ENCODE measurements at regions not wholly inside any gene's neighbourhood (a gene's known extent, or its start where the extent isn't known, plus 50 kb on each side); places are given as distances from the start of the nearest gene placed in this dataset.
"Not testable (repeated sequence)": the region's sequence is repeated elsewhere in the genome, so short reads cannot be mapped to it uniquely, and the experiment has no call there.

DNA sequence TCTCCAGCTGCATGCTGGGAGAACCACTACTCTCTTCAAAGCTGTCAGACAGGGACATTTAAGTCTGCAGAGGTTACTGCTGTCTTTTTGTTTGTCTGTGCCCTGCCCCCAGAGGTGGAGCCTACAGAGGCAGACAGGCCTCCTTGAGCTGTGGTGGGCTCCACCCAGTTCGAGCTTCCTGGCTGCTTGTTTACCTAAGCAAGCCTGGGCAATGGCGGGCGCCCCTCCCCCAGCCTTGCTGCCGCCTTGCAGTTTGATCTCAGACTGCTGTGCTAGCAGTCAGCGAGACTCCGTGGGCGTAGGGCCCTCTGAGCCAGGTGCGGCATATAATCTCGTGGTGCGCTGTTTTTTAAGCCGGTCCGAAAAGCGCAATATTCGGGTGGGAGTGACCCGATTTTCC is 215.0 kb downstream of the STIM2 start:
- DNase-seq = not testable (repeated sequence)

DNA sequence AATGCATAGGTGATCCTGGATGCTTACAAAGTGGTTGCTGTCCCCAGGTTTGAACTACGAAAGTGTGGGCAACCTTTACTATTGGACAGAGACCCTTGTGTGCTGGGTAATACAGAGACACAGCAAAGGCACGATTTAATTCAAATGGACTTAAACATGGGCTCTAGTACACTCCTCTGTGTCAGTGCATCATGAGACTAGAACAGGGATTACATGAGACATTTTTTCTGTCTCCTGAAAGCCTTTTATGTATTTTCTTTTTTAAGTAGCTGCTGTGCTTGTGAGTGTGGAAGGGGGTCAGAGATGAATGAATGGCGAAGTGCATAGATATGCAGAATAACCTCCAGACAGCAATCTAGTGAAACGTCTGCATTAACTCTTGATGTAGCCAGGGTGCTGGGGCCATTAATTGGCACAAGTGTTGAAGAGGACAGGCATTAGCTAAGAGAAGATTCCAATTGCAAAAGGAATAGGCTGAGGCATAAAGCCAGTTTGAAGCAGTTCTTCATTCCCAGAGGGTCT is 218.4 kb downstream of the STIM2 start:
- no peak for DNase-seq

DNA sequence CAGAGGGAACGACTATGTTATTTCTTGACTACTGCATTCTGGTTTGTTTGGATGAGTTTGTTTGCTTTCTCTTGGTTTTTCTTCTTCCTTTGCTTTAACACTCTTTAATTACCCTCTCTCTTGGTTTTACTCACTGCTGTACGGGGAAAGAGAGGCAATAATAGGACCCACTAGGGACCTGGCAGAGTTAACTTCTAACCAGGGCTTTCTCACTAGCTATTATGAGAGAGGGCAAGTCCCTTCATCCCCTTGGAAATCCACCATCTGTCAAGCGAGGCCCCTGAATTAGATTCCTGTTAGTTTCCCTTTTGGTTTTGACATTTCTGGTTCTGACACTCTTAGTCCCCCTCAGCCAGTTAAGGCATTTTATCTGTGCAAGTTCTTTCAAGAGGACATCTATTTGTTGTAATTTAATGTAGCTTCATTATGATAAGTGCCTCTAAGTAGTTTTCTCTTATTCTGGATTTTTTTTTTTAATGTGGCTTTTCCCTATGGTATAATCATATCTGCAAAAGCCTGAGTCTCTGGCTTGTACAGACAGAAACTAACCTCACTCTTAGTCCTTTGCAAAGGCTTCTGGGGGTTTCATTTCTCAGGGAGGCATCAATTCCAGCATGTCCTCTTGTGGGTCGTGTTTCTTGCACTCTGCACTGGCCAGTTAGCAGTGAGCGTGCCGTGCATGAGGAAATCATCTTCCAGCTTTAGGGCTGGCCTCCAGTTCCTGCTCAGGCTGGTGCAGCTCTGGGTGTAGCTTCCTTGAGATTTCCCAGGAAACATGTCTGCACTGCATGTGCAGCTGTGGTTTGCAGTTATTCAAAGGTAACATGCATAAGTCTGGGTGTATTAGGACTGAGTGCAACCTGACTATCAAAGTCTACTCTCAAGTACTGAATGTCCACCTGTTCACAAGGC is 221.3 kb downstream of the STIM2 start:
- DNase-seq = no peak

DNA sequence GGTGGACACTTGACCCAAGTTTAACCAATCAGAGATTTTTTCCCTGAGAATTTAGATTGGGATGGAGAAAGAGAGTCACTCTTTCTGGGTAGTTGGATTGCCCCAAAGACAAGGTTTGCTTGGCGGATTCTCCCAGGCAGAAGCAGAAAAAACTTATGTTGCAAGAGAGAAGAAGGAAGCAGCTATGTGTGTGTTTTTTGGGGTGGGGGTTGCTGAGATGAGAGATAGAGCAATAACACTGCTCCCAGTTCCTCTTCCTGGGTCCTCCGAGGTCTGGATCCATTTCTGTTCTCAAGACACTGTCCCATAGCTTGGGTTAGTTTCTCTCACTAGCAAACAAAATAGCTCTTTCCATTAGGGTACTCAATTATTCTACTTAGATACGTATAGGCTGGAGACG is 222.1 kb downstream of the STIM2 start:
- no peak for DNase-seq

DNA sequence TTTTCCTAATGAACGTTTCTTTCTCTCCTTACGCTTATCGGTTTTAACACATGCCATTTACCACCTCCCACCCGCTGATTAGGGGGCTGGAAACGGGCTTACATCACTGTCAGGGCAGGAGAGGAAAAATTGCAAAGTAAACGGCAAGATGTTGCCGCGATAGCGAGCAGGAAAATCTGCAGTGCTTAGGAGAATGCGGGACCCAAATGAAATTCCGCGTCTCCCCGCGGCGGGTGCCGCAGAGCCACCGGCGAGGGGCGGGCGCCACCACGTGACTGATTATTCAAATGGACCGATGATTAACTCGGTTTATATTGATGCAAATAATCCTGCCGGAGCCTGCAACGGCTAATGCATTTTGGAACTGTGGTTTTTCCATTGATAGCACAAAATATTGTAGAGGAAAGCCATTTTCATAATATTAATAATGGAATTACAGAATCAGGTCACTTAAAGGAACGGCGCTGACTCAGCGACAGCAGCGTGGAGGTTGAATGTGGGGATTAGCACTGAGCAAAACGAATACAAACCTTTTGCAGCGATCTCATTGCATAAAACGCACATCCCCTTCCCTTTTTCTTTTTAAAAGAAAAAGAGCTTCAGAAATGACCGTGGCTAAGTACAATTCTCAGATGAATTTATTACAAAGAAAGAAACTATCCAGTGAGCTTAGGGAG is 224.2 kb downstream of the STIM2 start:
- DNase-seq = no peak

DNA sequence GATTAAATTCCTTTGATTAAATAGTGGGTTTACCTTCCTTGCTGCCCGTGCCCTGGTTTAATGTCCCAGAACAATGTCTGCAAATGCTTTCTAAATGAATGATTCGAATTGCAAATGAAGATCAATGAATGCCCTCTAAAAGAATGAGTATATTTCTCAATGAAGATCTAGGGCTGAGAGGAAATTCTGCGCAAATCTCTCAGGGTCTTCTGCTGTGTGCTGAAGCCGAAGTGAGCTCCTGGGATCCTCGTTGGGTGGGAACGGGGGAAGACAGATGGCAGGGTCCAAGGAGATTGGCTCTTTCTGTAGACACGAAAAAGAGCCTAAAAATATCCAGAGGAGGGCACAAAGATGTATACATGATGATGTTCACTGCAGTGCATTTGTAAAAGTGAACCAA is 224.8 kb downstream of the STIM2 start:
- DNase-seq = no peak

DNA sequence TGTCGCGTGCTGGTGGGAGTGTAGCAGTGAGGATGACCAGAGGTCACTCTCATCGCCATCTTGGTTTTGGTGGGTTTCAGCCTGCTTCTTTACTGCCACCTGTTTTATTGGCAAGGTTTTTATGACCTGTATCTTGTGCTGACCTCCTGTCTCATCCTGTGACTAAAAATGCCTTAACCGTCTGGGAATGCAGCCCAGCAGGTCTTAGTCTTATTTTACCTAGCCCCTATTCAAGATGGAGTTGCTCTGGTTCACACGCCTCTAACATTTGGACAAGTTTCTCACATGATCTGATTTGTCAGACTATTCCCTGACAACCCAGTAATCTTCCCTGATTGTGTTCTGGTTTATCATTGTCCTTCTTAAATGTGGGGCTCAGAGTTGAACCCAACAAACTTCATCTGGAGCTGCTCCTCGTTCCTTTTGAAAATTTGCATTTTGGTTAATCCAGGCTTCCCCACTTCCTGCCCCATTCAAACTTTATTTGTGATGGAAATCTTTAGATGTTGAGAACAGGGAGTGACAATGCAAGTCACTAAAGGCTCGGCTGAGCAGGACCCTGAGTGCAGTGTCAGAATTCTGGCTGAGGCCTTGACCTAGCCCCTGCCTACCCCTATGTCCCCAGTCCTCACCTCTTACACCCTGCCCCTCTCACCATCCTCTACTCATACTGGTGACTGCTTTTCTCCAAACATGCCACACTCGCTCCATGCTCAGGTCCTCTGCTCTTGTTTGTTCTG is 226.8 kb downstream of the STIM2 start:
- no peak for DNase-seq

DNA sequence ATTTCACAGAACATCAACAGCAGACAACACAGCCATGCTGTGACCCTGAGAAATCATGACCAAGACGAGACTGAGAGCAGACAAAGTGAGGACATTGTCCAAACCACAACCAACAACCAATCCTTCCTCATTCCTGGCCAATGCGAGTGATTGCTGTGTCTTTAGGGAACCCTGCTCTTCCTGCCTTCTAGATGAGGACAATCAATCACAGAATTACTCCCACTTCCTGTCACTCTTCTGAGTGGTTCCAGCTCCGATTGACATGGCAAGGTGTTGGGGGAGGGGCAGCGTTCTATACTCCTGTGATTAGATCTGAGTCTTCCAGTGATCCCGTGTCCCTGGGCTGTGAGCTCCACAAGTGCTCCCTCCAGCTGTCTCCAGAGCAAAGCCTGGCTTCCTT is 227.8 kb downstream of the STIM2 start:
- no peak for DNase-seq

DNA sequence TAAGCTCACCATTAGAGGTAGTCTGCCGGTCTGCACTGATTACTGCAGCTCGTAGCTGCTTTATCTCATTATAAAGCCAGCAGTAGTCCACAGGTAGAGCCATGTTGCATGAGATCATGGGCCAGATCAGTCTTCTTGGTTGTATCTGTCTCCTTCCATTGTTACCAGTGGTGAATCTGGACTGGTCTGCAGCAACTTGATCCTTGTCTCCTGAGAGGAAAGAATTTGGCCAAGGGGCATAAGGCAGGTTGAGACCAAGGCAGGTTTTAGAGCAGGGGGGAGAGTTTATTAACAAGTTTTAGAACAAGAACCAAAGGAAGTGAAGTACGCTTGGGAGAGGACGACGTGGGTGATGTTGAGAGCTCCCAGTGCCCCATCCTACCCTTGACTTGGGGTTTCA is 228.5 kb downstream of the STIM2 start:
- no peak for DNase-seq

DNA sequence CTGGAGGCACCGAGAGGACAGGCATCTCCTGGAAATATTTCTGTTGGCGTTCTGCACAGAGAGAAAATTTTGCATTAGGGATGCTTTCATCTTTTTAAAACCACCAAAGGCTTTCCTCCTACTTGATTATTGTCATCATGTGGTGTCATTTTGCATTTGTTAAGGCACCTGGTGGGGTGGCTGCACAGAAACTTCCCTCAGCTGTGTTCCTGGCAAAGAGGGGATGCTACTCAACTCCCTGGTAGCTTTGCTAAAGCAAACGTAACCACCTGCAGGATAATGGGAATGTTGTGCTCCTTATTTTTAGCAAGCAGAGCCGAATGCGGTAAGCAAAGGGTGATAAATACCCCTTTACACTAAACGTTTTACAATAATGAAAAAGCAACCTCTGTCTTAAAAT is 229.8 kb downstream of the STIM2 start:
- no peak for DNase-seq

DNA sequence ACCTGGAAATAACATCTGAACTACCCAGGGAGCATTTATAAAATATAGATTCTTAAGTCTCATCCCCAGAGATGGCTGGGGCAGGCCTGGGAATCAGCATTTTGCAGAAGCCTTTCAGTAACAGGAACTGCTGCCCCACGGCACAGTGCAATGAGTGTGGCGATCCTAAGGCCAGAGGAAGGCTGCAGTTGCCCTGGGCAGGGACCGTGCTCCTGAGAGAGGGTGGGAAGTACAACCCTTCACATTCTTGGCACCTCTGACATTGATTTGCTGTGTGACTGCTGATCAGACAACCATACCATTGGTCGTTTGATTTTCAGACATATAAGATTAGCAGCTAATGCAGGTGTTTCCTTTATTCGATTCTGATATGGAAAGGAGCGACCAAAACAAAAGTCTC is 233.6 kb downstream of the STIM2 start:
- no peak for DNase-seq

DNA sequence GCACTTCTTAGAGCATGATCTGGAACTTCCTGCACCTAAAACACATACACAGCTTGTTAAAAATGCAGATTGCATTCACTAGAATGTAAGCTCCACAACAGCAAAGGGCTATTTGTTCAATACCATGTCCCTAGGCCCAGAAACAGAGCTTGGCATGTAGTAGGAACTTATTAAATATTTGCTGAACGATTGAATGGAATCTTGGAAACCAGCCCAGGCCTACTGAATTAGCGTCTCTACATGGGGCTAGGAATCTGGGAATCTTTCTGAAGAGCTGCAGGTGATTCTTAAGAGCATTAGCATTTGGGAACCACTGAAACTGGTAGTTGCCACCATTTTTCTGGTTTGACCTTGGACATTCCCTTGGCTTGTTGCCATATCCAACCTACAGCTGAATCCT is 234.1 kb downstream of the STIM2 start:
- DNase-seq = no peak

DNA sequence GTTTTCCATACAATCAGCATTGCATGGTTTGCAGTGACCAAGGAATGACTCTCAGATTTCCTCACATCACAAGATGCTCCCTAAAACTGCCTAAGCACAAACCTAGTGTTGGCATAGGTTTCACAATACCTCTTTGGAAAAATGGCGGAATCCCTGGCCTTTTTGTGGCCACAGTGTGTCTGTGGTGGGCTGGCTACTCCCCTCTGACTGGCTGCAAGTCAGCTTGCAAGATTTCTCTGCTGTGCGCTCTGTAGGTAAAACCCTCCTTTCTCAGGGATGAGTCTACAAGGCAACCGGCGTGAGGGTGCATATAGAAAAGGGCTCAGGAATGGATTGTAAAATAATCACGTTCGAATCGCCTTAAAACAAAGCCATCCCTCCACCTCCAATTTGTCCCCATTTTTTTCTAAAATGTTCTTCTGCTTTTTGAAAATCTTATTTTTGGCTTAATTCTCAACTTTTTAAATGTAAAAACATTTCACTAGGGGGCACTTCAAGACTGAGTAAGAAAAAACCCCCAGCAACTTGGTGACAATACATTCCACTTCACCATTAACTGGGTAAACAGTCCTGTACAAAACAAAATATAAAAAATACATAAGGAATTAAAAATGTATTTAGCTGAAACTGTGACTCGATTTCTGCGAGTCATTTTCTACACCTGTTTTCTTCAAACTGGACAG is 235.6 kb downstream of the STIM2 start:
- no peak for DNase-seq

DNA sequence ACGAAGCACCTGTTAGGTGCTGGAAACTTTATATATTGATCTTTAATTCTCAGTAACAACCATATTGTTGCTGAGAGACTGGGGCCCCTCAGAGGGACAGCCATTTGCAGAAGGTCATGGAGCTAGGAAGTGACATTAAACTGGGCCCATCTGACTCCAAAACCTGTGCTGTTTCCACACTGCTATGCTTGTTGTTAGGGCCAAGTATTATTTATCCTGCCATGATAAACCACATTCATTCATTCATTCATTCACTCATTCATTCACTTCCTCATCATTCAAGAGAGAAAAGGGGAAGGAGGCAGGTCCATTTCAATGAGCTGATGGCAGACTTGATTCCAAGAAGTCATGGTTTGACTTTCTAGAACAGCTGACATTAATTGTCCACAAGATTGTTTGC is 237.4 kb downstream of the STIM2 start:
- DNase-seq = no peak

DNA sequence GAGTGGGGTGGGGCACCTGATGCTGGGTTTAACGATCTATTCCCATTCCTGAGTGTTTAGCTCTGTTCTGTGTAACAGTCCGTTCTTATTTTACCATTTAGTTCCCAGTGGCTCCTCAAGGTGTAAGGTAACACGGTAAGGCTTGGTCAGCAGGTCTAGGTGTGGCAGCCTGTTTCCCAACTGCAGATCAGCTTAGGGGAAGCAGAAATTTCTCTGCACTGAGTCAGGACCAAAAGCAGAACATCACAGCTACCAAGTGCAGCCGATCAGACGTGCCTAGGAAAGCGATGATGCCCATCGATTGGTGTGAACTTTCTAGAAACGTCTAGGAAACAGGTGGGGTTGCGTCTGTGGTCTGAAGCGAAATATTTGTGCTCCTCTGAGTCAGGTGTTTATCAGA is 240.1 kb downstream of the STIM2 start:
- no peak for DNase-seq

DNA sequence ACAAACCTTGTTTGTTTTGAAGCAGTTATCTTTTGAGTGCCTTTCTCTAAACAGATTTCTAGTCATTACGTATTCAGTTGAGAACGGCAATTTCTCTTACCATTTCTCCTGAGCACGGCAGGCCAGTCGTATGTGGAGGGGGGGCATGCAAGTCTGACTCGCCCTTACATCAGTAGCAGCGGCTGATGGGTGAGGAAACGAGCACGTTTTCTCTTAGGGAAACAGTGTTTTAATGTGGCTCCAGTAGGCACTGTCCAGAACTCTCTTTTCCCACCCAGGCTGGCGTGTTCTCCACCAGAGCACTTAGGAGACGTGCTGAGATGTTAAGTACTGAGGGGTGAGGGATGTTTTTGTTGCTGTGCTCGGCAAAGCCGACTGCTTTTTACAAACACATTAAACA is 240.5 kb downstream of the STIM2 start:
- no peak for DNase-seq

DNA sequence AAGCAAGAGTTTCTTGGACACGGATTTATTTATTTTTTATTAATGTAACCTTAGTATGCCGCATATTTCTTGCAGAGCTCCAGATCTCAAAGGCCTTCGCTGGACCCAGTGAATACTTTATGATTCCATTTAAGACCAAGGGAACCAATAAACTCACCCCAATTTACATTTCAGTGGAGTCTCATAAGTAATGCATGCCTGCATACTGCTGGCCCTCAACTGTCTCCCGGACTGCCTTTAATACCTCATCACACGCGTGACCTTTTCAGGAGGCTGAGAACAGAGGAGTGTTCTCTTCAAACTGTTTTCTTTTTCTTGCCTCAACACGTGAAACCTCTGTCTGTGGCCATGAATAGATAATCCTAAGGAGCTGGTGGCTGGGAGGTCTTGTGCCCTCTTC is 240.9 kb downstream of the STIM2 start:
- DNase-seq = no peak

DNA sequence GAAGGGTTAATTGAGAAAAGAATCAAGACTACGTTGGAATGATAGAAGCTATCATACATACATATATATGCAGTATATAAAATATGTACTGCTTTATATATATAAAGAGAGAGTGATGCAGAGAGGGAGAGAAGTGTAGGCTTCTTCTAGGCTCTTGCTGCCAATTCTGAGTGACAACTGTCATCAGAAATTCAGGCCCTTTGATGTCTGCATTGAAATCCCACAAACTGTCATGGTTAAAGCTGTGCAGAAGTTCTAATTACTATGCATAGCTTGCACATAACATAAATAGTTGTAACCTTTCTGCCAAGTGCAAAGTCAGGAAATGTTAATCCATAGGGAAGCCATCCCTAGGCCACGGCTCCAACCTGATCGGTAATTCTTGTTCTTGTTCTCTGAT is 251.0 kb downstream of the STIM2 start:
- DNase-seq = no peak

DNA sequence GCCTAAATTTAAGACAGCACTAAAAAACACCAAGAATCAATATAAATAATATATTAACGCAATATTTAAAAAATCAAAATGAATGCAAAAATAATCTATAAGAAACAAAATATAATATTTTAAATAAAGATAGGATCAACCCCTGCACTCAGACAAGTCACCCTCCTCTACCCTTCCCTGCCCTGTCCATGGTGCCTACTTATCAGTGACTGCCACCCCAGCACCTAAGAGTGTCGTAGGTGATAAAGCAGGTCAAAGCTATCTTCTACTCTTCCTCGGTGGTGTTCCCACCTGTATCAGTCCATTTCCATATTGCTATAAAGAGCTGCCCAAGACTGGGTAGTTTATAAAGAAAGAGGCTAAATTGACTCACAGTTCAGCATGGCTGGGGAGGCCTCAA is 251.9 kb downstream of the STIM2 start:
- no peak for DNase-seq

DNA sequence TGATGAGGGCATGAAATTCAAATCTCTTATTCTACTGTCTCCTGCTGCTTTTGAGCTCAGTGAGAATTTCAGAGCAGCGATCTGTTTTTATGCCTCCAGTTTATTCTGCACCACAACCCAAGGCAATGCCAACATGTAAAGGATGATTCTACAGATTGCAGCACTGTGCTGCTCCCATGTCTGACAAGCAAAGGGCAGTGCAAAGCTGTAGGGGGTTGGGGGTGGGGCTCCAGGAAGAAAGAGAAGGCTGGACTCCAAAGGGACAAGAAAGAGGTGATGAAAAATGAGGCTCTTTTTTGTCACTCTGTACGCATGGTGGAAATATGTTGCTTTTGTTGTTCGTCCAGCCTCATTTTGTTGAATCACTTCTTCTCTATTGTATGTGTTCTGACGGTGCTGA is 254.6 kb downstream of the STIM2 start:
- DNase-seq = no peak

DNA sequence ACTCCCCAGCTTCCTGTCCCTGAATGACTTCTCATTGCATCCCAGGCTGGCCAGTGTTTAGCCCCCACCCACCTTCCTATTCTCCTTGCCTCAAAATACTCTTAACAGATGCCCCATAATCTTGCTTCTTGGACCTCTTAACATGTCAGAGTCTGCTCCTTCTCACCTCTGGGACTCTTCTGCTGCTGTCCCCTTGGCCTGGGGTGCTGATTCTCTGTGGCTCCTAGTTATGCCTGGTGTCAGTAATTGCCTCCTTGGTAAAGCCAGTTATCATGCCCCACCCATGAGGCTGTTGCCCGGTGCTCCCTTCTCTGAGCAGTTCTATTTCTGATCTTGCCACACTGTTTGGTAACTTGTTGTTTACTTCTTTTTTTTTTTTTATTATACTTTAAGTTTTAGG is 256.8 kb downstream of the STIM2 start:
- DNase-seq = no peak

DNA sequence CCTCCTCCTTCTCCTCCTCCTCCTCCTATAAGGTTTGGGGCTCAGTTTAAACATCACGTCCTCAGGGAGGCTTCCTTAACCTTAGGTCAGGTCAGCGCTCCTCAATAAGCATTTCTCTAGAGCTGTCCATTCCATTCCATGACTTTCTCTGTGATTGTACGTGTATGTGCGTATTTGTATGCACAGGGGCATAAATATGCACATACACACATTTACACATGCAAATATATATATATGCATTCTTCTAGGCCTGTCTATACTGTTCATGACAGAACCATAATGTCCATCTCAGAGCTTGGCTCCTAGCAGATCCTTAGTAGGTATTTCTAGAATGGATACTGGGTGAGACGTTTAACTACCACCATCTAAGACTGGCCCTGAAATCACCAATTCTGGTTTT is 258.6 kb downstream of the STIM2 start:
- no peak for DNase-seq

DNA sequence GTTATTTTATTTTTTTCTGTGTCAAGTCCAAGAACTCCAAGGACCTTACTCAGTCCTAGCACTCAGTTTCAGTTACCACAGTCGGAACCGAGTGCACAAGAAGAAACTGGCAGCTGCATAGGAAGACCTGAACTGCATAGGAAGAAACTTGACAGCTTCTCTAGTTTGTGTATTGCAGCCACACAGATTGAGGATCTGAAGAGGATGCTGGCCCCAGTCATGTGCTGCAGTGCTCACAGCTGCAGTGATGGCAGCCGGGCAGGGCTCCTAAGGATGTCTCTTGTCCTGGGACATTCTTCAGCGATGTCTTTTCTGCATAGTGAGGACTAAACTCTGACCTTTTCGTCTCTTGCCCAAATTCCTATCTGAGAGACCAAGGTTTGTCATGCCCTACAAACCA is 261.2 kb downstream of the STIM2 start:
- no peak for DNase-seq
